HG02840 (cell line): ENCODE measurements at regions not wholly inside any gene's neighbourhood (a gene's known extent, or its start where the extent isn't known, plus 50 kb on each side); places are given as distances from the start of the nearest gene placed in this dataset.
"Not testable (repeated sequence)": the region's sequence is repeated elsewhere in the genome, so short reads cannot be mapped to it uniquely, and the experiment has no call there.

Source experiments
- ATAC-seq: cut with Tn5 transposase; IDR thresholded peaks from one replicate; pipeline ENCODE4 v1.9.1; 2021; ENCODE audit warnings: mild to moderate bottlenecking, moderate library complexity, moderate number of reproducible peaks; ENCODE audit not compliant: unreplicated experiment, low FRiP score

GRCh38 chr4:43564591-43564990, 672.1 kb downstream of the GRXCR1 start:
- no peak for ATAC-seq

GRCh38 chr4:43567644-43568043, 675.1 kb downstream of the GRXCR1 start:
- ATAC-seq = no peak

- no peak for ATAC-seq
Observed at GRCh38 chr4:43586813-43587212, 694.3 kb downstream of the GRXCR1 start.

- ATAC-seq = no peak
Observed at GRCh38 chr4:43587758-43588157, 695.2 kb downstream of the GRXCR1 start.

GRCh38 chr4:43607400-43607799, 714.9 kb downstream of the GRXCR1 start:
- no peak for ATAC-seq

- ATAC-seq = no peak
Observed at GRCh38 chr4:43607827-43608461, 715.4 kb downstream of the GRXCR1 start.

- no peak for ATAC-seq
Observed at GRCh38 chr4:43619219-43619618, 726.7 kb downstream of the GRXCR1 start.

GRCh38 chr4:43637893-43638292, 745.4 kb downstream of the GRXCR1 start:
- not testable (repeated sequence) for ATAC-seq

- no peak for ATAC-seq
Observed at GRCh38 chr4:43651991-43652390, 759.5 kb downstream of the GRXCR1 start.

GRCh38 chr4:43659547-43659946, 767.0 kb downstream of the GRXCR1 start:
- ATAC-seq = not testable (repeated sequence)

- not testable (repeated sequence) for ATAC-seq
Observed at GRCh38 chr4:43672265-43672885, 776.2 kb downstream of the KCTD8 start.

- ATAC-seq = no peak
Observed at GRCh38 chr4:43680421-43680820, 768.2 kb downstream of the KCTD8 start.

GRCh38 chr4:43682551-43682950, 766.1 kb downstream of the KCTD8 start:
- no peak for ATAC-seq

- ATAC-seq = no peak
Observed at GRCh38 chr4:43690116-43690515, 758.5 kb downstream of the KCTD8 start.

- ATAC-seq = no peak
Observed at GRCh38 chr4:43693876-43694275, 754.7 kb downstream of the KCTD8 start.

- no peak for ATAC-seq
Observed at GRCh38 chr4:43709443-43709842, 739.2 kb downstream of the KCTD8 start.

GRCh38 chr4:43716721-43717395, 731.8 kb downstream of the KCTD8 start:
- no peak for ATAC-seq

- no peak for ATAC-seq
Observed at GRCh38 chr4:43718369-43718768, 730.2 kb downstream of the KCTD8 start.

GRCh38 chr4:43732829-43733426, 715.7 kb downstream of the KCTD8 start:
- no peak for ATAC-seq

GRCh38 chr4:43742083-43742482, 706.5 kb downstream of the KCTD8 start:
- ATAC-seq = no peak

- ATAC-seq = no peak
Observed at GRCh38 chr4:43754566-43754965, 694.0 kb downstream of the KCTD8 start.
